ENCODE measurements at regions not wholly inside any gene's neighbourhood (a gene's known extent, or its start where the extent isn't known, plus 50 kb on each side); places are given as distances from the start of the nearest gene placed in this dataset.

DNA sequence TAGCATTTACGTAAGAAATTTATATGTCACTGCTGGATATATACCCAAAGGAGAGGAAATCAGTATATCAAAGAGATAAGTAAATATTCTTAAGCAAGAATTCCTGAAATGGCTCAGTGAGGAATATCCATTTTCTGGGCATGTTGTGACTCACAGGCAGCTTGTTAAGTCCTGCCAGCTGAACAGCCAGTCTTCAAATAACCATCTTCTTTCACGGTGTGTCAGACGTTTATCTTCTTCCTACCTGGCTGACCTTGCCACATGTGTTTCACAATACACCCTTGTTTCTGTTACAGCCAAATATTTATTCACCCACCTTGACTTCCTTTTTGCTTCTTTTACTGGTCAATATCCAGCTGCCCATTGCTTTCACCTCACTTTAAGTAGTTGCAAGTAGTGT lies 648.1 kb downstream of the ANKRD7 start:
- H3K4me3 ChIP-seq = no peak overlapping the region
- no peak for ATAC-seq
- no peaks in the 10 kb centered on the region for H3K36me3 ChIP-seq
- H3K27ac ChIP-seq = no peak overlapping the region
- no peaks in the 10 kb centered on the region for H3K9me3 ChIP-seq
- intact Hi-C loops (cut with DNase I) = no loop called here
- no peak for DNase-seq
- WGBS, 4 donors = 50 to 57% (median 55%) methylated on average over 3 of the region's 3 CpGs
- no peak for TF ChIP-seq POLR2A (IDR thresholded peaks at IDR 0.05)
- TF ChIP-seq, protein P1, sequence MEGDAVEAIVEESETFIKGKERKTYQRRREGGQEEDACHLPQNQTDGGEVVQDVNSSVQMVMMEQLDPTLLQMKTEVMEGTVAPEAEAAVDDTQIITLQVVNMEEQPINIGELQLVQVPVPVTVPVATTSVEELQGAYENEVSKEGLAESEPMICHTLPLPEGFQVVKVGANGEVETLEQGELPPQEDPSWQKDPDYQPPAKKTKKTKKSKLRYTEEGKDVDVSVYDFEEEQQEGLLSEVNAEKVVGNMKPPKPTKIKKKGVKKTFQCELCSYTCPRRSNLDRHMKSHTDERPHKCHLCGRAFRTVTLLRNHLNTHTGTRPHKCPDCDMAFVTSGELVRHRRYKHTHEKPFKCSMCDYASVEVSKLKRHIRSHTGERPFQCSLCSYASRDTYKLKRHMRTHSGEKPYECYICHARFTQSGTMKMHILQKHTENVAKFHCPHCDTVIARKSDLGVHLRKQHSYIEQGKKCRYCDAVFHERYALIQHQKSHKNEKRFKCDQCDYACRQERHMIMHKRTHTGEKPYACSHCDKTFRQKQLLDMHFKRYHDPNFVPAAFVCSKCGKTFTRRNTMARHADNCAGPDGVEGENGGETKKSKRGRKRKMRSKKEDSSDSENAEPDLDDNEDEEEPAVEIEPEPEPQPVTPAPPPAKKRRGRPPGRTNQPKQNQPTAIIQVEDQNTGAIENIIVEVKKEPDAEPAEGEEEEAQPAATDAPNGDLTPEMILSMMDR (IDR thresholded peaks at IDR 0.05) = no peak
- H3K4me1 ChIP-seq = no peaks in the 10 kb centered on the region
- H3K27me3 ChIP-seq = no peaks in the 10 kb centered on the region

DNA sequence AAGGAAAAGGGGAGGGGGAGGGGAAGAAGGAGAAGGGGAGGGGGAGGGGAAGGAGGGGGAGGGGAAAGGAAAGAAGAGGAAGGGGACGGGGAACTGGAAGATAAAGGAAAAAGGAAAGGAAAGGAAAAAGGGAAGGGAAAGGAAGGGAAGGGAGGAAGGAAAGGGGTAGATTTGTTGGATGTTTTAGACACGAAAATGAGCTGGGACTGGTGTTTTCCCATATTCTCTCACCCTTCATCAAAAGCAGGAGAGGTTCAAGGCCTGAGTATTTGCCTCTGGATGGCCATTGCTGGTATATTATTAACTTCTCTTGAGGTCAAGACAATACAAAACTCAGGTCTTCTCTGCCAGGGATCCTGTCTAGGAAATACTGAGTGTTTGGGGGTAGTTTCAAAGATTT lies 652.7 kb downstream of the ANKRD7 start:
- DNase-seq (no peak), ATAC-seq (no peak)
- Histone ChIP-seq H3K27ac (no peak overlapping the region), H3K27me3 (no peaks in the 10 kb centered on the region), H3K36me3 (no peaks in the 10 kb centered on the region), H3K4me3 (no peak overlapping the region), H3K9me3 (no peaks in the 10 kb centered on the region), H3K4me1 (no peaks in the 10 kb centered on the region)
- TF ChIP-seq, protein P1 (IDR thresholded peaks at IDR 0.05) = no peak
- 60 to 84% (median 75%) methylated on average over 2 of the region's 2 CpGs for WGBS, 4 donors
- intact Hi-C loops (cut with DNase I) = no loop called here

DNA sequence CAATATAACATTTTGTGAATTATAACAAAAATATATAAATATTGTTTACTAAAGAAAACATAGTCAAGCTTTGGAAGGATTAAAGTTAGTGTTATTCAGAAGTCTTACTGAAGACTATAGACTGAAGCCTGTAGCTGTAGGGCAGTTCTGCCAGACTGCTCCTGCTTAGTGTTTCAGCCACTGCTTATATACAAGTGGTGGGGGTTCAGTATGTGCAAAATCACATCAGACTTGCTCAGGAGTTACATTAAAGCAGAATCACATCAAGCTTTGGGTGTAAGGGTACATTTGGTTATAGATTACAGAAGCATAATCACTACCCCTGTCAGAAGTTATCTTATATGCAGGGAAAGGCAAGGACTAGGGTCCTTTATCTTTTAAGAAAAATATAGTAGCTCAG lies 653.8 kb downstream of the ANKRD7 start:
- TF ChIP-seq, protein P1 (IDR thresholded peaks at IDR 0.05) = no peak
- TF ChIP-seq POLR2A (IDR thresholded peaks at IDR 0.05) = no peak
- DNase-seq (no peak), ATAC-seq (no peak)
- H3K27me3 ChIP-seq = no peaks in the 10 kb centered on the region
- no peaks in the 10 kb centered on the region for H3K9me3 ChIP-seq
- H3K27ac ChIP-seq = no peak overlapping the region
- no peaks in the 10 kb centered on the region for H3K4me1 ChIP-seq
- H3K36me3 ChIP-seq = no peaks in the 10 kb centered on the region
- no peak overlapping the region for H3K4me3 ChIP-seq
- intact Hi-C loops (cut with DNase I) = no loop called here

DNA sequence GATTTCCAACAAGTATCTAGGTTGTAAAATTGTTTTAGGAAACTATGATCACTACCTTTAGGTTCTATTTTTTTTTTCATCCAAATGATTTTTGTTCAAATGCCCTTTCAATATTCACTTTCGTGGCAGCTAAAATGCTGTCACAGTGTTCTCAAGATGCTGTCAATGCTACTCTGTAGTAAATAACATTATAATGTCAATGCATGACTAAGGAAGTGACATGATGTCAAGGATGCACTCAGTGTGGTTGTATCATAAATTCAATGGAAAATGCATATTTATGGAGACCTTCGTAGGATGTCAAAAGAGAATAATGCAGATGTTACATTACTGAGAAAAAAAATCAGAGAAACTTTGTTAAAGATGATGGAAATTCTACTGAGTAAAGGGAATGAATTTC lies 673.8 kb downstream of the ANKRD7 start:
- 74 to 82% (median 79%) methylated on average over 2 of the region's 2 CpGs for WGBS, 4 donors
- intact Hi-C loops (cut with DNase I) = no loop called here
- DNase-seq = no peak
- Histone ChIP-seq H3K36me3 (no peaks in the 10 kb centered on the region), H3K9me3 (peaks cover 0 to 5% (median 0%) of the 10 kb centered on the region in 12 donors), H3K27me3 (no peaks in the 10 kb centered on the region), H3K4me3 (no peak overlapping the region), H3K4me1 (no peaks in the 10 kb centered on the region), H3K27ac (no peak overlapping the region)
- TF ChIP-seq, protein P1 (IDR thresholded peaks at IDR 0.05) = no peak
- TF ChIP-seq POLR2A (IDR thresholded peaks at IDR 0.05) = no peak
- ATAC-seq = no peak

Data from heart left ventricle (tissue), 16 donors.